GM23338 (cell line): ENCODE measurements at regions not wholly inside any gene's neighbourhood (a gene's known extent, or its start where the extent isn't known, plus 50 kb on each side); places are given as distances from the start of the nearest gene placed in this dataset.

Experiments
- ATAC-seq: fragments of 200-7000 bp; cut with Tn5 transposase; 3 replicates; pipeline ENCODE4 v1.9.1; 2020
- DNase-seq: peaks from one replicate; pipeline ENCODE4 v3.0.0-alpha.2; 2015; ENCODE audit warnings: low spot score
- H2AFZ ChIP-seq: fragments of 200-600 bp; sonication (generic); 2 replicates; pipeline ENCODE4 v1.8.0; 2016; ENCODE audit warnings: antibody characterized with exemption, mild to moderate bottlenecking, moderate library complexity
- H3F3A ChIP-seq: fragments of 200-600 bp; sonication (generic); replicated peaks from 2 replicates; pipeline ENCODE4 v1.8.0; 2017; ENCODE audit warnings: antibody characterized with exemption, mixed run types, low read depth
- H3K27ac ChIP-seq: fragments of 200-600 bp; sonication (generic); 2 replicates; pipeline ENCODE4 v1.6.1; 2016; ENCODE audit warnings: low read depth
- H3K27me3 ChIP-seq: fragments of 200-600 bp; sonication (generic); 2 replicates; pipeline ENCODE4 v1.8.0; 2016; ENCODE audit warnings: mild to moderate bottlenecking, mixed run types, moderate library complexity; ENCODE audit not compliant: insufficient read depth
- H3K36me3 ChIP-seq: fragments of 200-600 bp; sonication (generic); 2 replicates; pipeline ENCODE4 v1.8.0; 2016; ENCODE audit warnings: mild to moderate bottlenecking; ENCODE audit not compliant: insufficient read depth
- H3K4me1 ChIP-seq: fragments of 200-600 bp; sonication (generic); 2 replicates; pipeline ENCODE4 v1.8.0; 2016; ENCODE audit warnings: mild to moderate bottlenecking, moderate library complexity; ENCODE audit not compliant: insufficient read depth
- H3K4me2 ChIP-seq: fragments of 200-600 bp; sonication (generic); 2 replicates; pipeline ENCODE4 v1.7.1; 2017; ENCODE audit warnings: mixed run types
- H3K4me3 ChIP-seq: fragments of 200-600 bp; sonication (generic); 2 replicates; pipeline ENCODE4 v1.6.1; 2016; ENCODE audit warnings: mixed run types
- H3K79me2 ChIP-seq: fragments of 200-600 bp; sonication (generic); replicated peaks from 2 replicates; pipeline ENCODE4 v1.8.0; 2017; ENCODE audit warnings: mild to moderate bottlenecking; ENCODE audit not compliant: insufficient read depth
- H3K9me2 ChIP-seq: fragments of 200-600 bp; sonication (generic); 2 replicates; pipeline ENCODE4 v1.8.0; 2017; ENCODE audit not compliant: insufficient read depth
- H4K20me1 ChIP-seq: fragments of 200-600 bp; sonication (generic); replicated peaks from 2 replicates; pipeline ENCODE4 v1.8.0; 2017; ENCODE audit warnings: mild to moderate bottlenecking; ENCODE audit not compliant: insufficient read depth
- H3K27ac Mint-ChIP-seq: 2 replicates; pipeline ENCODE4 v1.8.0; 2020; ENCODE audit warnings: inconsistent platforms, mild to moderate bottlenecking, moderate library complexity, mixed read lengths
- H3K27me3 Mint-ChIP-seq: 3 replicates; pipeline ENCODE4 v1.8.0; 2022; ENCODE audit warnings: low read depth, mild to moderate bottlenecking, moderate library complexity, mixed read lengths, inconsistent platforms; ENCODE audit not compliant: insufficient read depth, poor library complexity
- H3K36me3 Mint-ChIP-seq: 3 replicates; pipeline ENCODE4 v1.8.0; 2021; ENCODE audit warnings: low read depth, mild to moderate bottlenecking, inconsistent platforms, moderate library complexity, mixed read lengths
- H3K4me1 Mint-ChIP-seq: 3 replicates; pipeline ENCODE4 v1.8.0; 2020; ENCODE audit warnings: mild to moderate bottlenecking, inconsistent platforms, mixed read lengths
- H3K4me3 Mint-ChIP-seq: 3 replicates; pipeline ENCODE4 v1.8.0; 2021; ENCODE audit warnings: moderate library complexity, mild to moderate bottlenecking, inconsistent platforms, mixed read lengths
- H3K9me3 Mint-ChIP-seq: 3 replicates; pipeline ENCODE4 v1.8.0; 2020; ENCODE audit warnings: moderate library complexity, mild to moderate bottlenecking, inconsistent platforms, mixed read lengths
- CREB1 ChIP-seq: fragments of 250-450 bp; sonication (Bioruptor Pico); IDR thresholded peaks from 2 replicates; pipeline ENCODE4 v1.5.0; 2020; ENCODE audit warnings: low read depth, mild to moderate bottlenecking, moderate library complexity
- EZH2 ChIP-seq: fragments of 200-600 bp; sonication (generic); IDR thresholded peaks from one replicate; pipeline ENCODE4 v1.8.0; 2017; ENCODE audit warnings: antibody characterized with exemption, mild to moderate bottlenecking, low read depth; ENCODE audit not compliant: unreplicated experiment
- EZH2phosphoT487 ChIP-seq: fragments of 200-600 bp; sonication (generic); IDR thresholded peaks from one replicate; pipeline ENCODE4 v1.8.1; 2018; ENCODE audit warnings: antibody characterized with exemption; ENCODE audit not compliant: unreplicated experiment
- JUNB ChIP-seq: IDR thresholded peaks from one replicate; pipeline ENCODE4 v1.6.1; 2016; ENCODE audit warnings: antibody characterized with exemption; ENCODE audit not compliant: unreplicated experiment
- NANOG ChIP-seq: IDR thresholded peaks from 2 replicates; pipeline ENCODE4 v1.6.1; 2016; ENCODE audit warnings: antibody characterized with exemption, borderline replicate concordance
- STAT1 ChIP-seq: IDR thresholded peaks from one replicate; pipeline ENCODE4 v1.6.1; 2016; ENCODE audit warnings: antibody characterized with exemption; ENCODE audit not compliant: unreplicated experiment
- ZNF114 ChIP-seq: fragments of 250-450 bp; sonication (Bioruptor Pico); IDR thresholded peaks from 2 replicates; pipeline ENCODE4 v1.5.0; 2020; ENCODE audit warnings: mild to moderate bottlenecking, moderate library complexity
- ZNF331 ChIP-seq: fragments of 250-450 bp; sonication (Bioruptor Pico); IDR thresholded peaks from 2 replicates; pipeline ENCODE4 v1.5.0; 2020; ENCODE audit warnings: low read depth, mild to moderate bottlenecking, moderate library complexity
- TF ChIP-seq, protein P1 (sequence below): IDR thresholded peaks from 2 replicates; pipeline ENCODE4 v1.6.1; 2016; ENCODE audit warnings: antibody characterized with exemption
- TF ChIP-seq, protein P2 (sequence below): fragments of 250-450 bp; sonication (Bioruptor Pico); IDR thresholded peaks from 2 replicates; pipeline ENCODE4 v1.5.0; 2020; ENCODE audit warnings: mild to moderate bottlenecking, moderate library complexity
- TF ChIP-seq, protein P3 (sequence below), 2 experiments: fragments of 200-600 bp in 1 of 2; sonication (generic) in 1 of 2; conservative IDR thresholded peaks; 2 replicates each; pipeline versions ENCODE4 v1.5.1 to v1.6.1; 2016 to 2017; ENCODE audit warnings: antibody characterized with exemption in 2 of 2, low read depth in 2 of 2, mild to moderate bottlenecking in 2 of 2, moderate library complexity in 1 of 2

DNA sequence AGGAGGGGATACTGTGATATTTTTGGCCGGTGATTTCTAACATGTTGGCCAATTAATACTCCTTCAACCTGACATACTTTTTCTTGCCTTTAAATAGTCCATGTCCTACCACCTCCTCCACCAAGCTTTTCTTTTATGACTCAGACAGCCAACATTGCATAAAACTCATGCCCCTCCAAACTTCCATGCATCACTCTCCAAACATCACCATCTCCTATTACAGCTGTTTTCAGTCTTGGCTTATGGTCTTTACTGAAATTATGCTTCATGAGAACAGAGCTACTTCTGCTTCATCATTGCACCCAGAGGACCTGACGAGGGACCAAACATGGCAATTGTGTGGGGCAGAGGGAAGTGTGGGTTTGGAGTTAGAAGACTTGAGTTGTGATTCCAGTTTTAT lies 305.4 kb downstream of the LPIN1 start:
- Mint-ChIP-seq H3K4me3 (no peak overlapping the region), H3K4me1 (no peaks in the 10 kb centered on the region; the same call in 2 of the 3 replicates), H3K27ac (no peak overlapping the region), H3K9me3 (peaks cover 8% of the 10 kb centered on the region; the same call in 2 of the 3 replicates), H3K36me3 (peaks cover 5% of the 10 kb centered on the region; the same call in 1 of the 3 replicates), H3K27me3 (no peaks in the 10 kb centered on the region)
- Histone ChIP-seq H3K4me1 (no peaks in the 10 kb centered on the region), H3K4me3 (no peak overlapping the region), H4K20me1 (no peaks in the 10 kb centered on the region), H3F3A (no peaks in the 10 kb centered on the region), H3K4me2 (no peak overlapping the region), H2AFZ (no peak overlapping the region), H3K79me2 (no peaks in the 10 kb centered on the region), H3K27me3 (no peaks in the 10 kb centered on the region), H3K9me2 (peaks cover 5% of the 10 kb centered on the region; the same call in 1 of the 2 replicates), H3K27ac (no peak overlapping the region), H3K36me3 (no peaks in the 10 kb centered on the region; the same call in 1 of the 2 replicates)
- no peak for TF ChIP-seq JUNB
- no peak for TF ChIP-seq CREB1 (CRISPR knock-in tag)
- TF ChIP-seq EZH2phosphoT487 = no peak
- TF ChIP-seq ZNF331 (CRISPR knock-in tag) = no peak
- TF ChIP-seq, protein P1, sequence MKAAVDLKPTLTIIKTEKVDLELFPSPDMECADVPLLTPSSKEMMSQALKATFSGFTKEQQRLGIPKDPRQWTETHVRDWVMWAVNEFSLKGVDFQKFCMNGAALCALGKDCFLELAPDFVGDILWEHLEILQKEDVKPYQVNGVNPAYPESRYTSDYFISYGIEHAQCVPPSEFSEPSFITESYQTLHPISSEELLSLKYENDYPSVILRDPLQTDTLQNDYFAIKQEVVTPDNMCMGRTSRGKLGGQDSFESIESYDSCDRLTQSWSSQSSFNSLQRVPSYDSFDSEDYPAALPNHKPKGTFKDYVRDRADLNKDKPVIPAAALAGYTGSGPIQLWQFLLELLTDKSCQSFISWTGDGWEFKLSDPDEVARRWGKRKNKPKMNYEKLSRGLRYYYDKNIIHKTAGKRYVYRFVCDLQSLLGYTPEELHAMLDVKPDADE = no peak
- no peak for TF ChIP-seq STAT1
- no peak for TF ChIP-seq EZH2
- TF ChIP-seq NANOG = no peak
- TF ChIP-seq, protein P2, sequence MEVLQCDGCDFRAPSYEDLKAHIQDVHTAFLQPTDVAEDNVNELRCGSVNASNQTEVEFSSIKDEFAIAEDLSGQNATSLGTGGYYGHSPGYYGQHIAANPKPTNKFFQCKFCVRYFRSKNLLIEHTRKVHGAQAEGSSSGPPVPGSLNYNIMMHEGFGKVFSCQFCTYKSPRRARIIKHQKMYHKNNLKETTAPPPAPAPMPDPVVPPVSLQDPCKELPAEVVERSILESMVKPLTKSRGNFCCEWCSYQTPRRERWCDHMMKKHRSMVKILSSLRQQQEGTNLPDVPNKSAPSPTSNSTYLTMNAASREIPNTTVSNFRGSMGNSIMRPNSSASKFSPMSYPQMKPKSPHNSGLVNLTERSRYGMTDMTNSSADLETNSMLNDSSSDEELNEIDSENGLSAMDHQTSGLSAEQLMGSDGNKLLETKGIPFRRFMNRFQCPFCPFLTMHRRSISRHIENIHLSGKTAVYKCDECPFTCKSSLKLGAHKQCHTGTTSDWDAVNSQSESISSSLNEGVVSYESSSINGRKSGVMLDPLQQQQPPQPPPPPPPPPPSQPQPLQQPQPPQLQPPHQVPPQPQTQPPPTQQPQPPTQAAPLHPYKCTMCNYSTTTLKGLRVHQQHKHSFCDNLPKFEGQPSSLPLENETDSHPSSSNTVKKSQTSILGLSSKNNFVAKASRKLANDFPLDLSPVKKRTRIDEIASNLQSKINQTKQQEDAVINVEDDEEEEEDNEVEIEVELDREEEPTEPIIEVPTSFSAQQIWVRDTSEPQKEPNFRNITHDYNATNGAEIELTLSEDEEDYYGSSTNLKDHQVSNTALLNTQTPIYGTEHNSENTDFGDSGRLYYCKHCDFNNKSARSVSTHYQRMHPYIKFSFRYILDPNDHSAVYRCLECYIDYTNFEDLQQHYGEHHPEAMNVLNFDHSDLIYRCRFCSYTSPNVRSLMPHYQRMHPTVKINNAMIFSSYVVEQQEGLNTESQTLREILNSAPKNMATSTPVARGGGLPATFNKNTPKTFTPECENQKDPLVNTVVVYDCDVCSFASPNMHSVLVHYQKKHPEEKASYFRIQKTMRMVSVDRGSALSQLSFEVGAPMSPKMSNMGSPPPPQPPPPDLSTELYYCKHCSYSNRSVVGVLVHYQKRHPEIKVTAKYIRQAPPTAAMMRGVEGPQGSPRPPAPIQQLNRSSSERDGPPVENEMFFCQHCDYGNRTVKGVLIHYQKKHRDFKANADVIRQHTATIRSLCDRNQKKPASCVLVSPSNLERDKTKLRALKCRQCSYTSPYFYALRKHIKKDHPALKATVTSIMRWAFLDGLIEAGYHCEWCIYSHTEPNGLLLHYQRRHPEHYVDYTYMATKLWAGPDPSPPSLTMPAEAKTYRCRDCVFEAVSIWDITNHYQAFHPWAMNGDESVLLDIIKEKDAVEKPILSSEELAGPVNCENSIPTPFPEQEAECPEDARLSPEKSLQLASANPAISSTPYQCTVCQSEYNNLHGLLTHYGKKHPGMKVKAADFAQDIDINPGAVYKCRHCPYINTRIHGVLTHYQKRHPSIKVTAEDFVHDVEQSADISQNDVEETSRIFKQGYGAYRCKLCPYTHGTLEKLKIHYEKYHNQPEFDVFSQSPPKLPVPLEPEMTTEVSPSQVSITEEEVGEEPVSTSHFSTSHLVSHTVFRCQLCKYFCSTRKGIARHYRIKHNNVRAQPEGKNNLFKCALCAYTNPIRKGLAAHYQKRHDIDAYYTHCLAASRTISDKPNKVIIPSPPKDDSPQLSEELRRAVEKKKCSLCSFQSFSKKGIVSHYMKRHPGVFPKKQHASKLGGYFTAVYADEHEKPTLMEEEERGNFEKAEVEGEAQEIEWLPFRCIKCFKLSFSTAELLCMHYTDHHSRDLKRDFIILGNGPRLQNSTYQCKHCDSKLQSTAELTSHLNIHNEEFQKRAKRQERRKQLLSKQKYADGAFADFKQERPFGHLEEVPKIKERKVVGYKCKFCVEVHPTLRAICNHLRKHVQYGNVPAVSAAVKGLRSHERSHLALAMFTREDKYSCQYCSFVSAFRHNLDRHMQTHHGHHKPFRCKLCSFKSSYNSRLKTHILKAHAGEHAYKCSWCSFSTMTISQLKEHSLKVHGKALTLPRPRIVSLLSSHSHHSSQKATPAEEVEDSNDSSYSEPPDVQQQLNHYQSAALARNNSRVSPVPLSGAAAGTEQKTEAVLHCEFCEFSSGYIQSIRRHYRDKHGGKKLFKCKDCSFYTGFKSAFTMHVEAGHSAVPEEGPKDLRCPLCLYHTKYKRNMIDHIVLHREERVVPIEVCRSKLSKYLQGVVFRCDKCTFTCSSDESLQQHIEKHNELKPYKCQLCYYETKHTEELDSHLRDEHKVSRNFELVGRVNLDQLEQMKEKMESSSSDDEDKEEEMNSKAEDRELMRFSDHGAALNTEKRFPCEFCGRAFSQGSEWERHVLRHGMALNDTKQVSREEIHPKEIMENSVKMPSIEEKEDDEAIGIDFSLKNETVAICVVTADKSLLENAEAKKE (CRISPR knock-in tag) = no peak
- no peak for TF ChIP-seq ZNF114 (CRISPR knock-in tag)
- TF ChIP-seq, protein P3, sequence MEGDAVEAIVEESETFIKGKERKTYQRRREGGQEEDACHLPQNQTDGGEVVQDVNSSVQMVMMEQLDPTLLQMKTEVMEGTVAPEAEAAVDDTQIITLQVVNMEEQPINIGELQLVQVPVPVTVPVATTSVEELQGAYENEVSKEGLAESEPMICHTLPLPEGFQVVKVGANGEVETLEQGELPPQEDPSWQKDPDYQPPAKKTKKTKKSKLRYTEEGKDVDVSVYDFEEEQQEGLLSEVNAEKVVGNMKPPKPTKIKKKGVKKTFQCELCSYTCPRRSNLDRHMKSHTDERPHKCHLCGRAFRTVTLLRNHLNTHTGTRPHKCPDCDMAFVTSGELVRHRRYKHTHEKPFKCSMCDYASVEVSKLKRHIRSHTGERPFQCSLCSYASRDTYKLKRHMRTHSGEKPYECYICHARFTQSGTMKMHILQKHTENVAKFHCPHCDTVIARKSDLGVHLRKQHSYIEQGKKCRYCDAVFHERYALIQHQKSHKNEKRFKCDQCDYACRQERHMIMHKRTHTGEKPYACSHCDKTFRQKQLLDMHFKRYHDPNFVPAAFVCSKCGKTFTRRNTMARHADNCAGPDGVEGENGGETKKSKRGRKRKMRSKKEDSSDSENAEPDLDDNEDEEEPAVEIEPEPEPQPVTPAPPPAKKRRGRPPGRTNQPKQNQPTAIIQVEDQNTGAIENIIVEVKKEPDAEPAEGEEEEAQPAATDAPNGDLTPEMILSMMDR (conservative IDR thresholded peaks at IDR 0.05; ENCODE audit: low read depth in 2 of 2) = no peak
- ATAC-seq (no peak), DNase-seq (no peak)
